Spleen (tissue), 7 donors: ENCODE measurements at regions not wholly inside any gene's neighbourhood (a gene's known extent, or its start where the extent isn't known, plus 50 kb on each side); places are given as distances from the start of the nearest gene placed in this dataset.

Source experiments
- POLR2A ChIP-seq, 3 donors: fragments of 450-650 bp; IDR thresholded peaks; one replicate each; pipeline ENCODE4 v1.5.1; 2017; ENCODE audit warnings: antibody characterized with exemption in 3 of 3, mild to moderate bottlenecking in 1 of 3
- TF ChIP-seq, protein P1 (sequence below), 11 experiments: fragments of 200-600 bp in 7 of 11; fragments of 450-650 bp in 4 of 11; sonication (generic) in 4 of 11; IDR thresholded peaks in 8 of 11; conservative IDR thresholded peaks in 3 of 11; 1 replicate in 7 of 11; 2 replicates in 4 of 11; pipeline versions ENCODE4 v1.4.0 to v1.8.0; 2016 to 2021; ENCODE audit warnings: antibody characterized with exemption in 11 of 11, inconsistent platforms in 4 of 11, mild to moderate bottlenecking in 1 of 11
- donor health status: DM: no; HTN: no; CAD: no; lungs with moderate emphysema.
- donor health status: DM: no; HTN: no; CAD: no.
- donor health status: DM: no; HTN: no; CAD: no.

DNA sequence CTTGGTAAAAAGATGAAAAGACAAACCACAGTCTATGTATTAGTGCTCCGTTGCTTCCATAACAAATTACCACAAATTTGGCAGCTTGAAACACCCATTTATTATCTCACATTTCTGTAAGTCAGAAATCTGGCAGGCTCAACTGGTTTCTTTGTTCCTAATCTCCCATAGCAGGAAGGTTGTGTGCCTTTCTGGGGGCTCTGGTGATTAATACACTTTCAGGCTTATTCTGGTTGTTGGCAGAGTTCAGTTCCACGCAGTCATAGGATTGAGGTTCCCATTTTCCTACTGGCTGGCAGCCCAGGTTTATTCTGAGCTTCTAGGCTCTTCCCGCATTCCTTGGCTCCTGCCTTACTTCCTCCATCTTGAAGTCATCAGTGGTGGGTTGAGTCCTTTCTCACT is 189.3 kb downstream of the ANAPC1 start:
- TF ChIP-seq POLR2A (IDR thresholded peaks at IDR 0.05), result no peak
- TF ChIP-seq, protein P1, sequence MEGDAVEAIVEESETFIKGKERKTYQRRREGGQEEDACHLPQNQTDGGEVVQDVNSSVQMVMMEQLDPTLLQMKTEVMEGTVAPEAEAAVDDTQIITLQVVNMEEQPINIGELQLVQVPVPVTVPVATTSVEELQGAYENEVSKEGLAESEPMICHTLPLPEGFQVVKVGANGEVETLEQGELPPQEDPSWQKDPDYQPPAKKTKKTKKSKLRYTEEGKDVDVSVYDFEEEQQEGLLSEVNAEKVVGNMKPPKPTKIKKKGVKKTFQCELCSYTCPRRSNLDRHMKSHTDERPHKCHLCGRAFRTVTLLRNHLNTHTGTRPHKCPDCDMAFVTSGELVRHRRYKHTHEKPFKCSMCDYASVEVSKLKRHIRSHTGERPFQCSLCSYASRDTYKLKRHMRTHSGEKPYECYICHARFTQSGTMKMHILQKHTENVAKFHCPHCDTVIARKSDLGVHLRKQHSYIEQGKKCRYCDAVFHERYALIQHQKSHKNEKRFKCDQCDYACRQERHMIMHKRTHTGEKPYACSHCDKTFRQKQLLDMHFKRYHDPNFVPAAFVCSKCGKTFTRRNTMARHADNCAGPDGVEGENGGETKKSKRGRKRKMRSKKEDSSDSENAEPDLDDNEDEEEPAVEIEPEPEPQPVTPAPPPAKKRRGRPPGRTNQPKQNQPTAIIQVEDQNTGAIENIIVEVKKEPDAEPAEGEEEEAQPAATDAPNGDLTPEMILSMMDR (IDR thresholded peaks at IDR 0.05 in 8 of 11, conservative IDR thresholded peaks at IDR 0.05 in 3 of 11), result no peak
